ENCODE measurements at regions not wholly inside any gene's neighbourhood (a gene's known extent, or its start where the extent isn't known, plus 50 kb on each side); places are given as distances from the start of the nearest gene placed in this dataset.
"Not testable (repeated sequence)": the region's sequence is repeated elsewhere in the genome, so short reads cannot be mapped to it uniquely, and the experiment has no call there.

GRCh38 chr9:102941868-102942267 is 53.3 kb upstream of the CYLC2 start:
- H3K4me1 ChIP-seq (ENCODE audit: control insufficient read depth, insufficient read depth, low read length, poor library complexity, severe bottlenecking): no peaks in the 10 kb centered on the region
- peaks cover 0 to 6% of the 10 kb centered on the region in 2 experiments for H3K9me3 ChIP-seq (ENCODE audit: control insufficient read depth in 2 of 2, low read length in 2 of 2)
- H3K9me3 Mint-ChIP-seq: peaks cover 3 to 8% (median 5%) of the 10 kb centered on the region in 7 donors
- no peak overlapping the region for H3K27ac ChIP-seq (ENCODE audit: insufficient read depth, low read length, poor library complexity, severe bottlenecking)
- H3K36me3 Mint-ChIP-seq: no peaks in the 10 kb centered on the region
- no peak overlapping the region for H3K4me3 Mint-ChIP-seq
- H3K4me1 Mint-ChIP-seq: no peaks in the 10 kb centered on the region
- DNase-seq: no peak
- no peaks in the 10 kb centered on the region for H3K36me3 ChIP-seq (ENCODE audit: control insufficient read depth, insufficient read depth, low read length)
- H3K27me3 ChIP-seq (ENCODE audit: control insufficient read depth, insufficient read depth, low read length): no peaks in the 10 kb centered on the region
- no peak overlapping the region for H3K27ac Mint-ChIP-seq
- H3K4me3 ChIP-seq (ENCODE audit: low read depth, low read length): no peak overlapping the region
- no peak for ATAC-seq (ENCODE audit: low read depth in 2 of 2)
- H3K27me3 Mint-ChIP-seq: no peaks in the 10 kb centered on the region

DNA sequence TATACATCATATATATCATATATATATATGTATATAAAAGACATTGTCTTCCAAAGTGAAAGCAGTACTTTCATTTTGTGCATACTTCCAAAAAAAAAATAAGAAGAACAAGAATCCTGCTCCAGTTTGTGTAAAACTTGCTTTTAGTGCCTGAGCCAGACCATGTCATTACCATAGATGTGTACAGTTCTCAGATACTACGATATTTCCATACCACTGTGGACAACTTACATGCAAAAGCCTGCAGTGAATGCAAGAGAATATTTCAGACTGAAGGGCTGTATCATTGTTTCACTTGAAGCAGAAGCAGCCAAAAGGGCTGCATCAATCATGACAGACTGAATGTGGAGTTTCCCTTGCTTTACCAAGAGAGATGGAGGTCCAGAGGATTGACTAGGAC is 72.6 kb upstream of the CYLC2 start:
- Mint-ChIP-seq H3K36me3 (no peaks in the 10 kb centered on the region), H3K4me1 (no peaks in the 10 kb centered on the region), H3K4me3 (no peak overlapping the region), H3K27ac (no peak overlapping the region), H3K27me3 (no peaks in the 10 kb centered on the region), H3K9me3 (peaks cover 0 to 8% (median 3%) of the 10 kb centered on the region in 7 donors)
- H3K27me3 ChIP-seq (ENCODE audit: control insufficient read depth, insufficient read depth, low read length): no peaks in the 10 kb centered on the region
- no peaks in the 10 kb centered on the region for H3K36me3 ChIP-seq (ENCODE audit: control insufficient read depth, insufficient read depth, low read length)
- ATAC-seq (ENCODE audit: low read depth in 2 of 2) (no peak), DNase-seq (no peak)
- no peaks in the 10 kb centered on the region for H3K4me1 ChIP-seq (ENCODE audit: control insufficient read depth, insufficient read depth, low read length, poor library complexity, severe bottlenecking)
- H3K27ac ChIP-seq (ENCODE audit: insufficient read depth, low read length, poor library complexity, severe bottlenecking): no peak overlapping the region
- no peak overlapping the region for H3K4me3 ChIP-seq (ENCODE audit: low read depth, low read length)
- no peaks in the 10 kb centered on the region for H3K9me3 ChIP-seq (ENCODE audit: control insufficient read depth in 2 of 2, low read length in 2 of 2)

DNA sequence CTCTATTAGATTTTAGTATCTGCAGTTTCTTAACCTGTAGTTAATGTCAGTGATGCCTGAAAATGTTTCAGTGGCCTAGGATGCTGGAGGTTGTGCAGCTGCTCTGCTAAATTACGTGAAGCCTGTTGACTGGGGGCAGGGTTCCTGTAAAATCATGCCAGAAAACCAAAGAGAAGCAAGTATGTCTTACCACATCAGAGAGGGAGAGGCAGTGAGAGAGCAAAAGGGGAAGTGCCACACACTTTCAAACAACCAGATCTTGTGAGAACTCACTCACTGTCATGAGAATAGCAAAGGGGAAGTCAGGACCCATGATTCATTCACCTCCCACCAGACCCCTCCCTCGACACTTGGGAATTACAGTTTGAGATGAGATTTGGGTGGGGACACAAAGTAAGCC is 83.9 kb upstream of the CYLC2 start:
- H3K27ac ChIP-seq (ENCODE audit: insufficient read depth, low read length, poor library complexity, severe bottlenecking): no peak overlapping the region
- no peak overlapping the region for H3K4me3 Mint-ChIP-seq
- no peak for ATAC-seq (ENCODE audit: low read depth in 2 of 2)
- no peaks in the 10 kb centered on the region for H3K9me3 ChIP-seq (ENCODE audit: control insufficient read depth in 2 of 2, low read length in 2 of 2)
- no peaks in the 10 kb centered on the region for H3K4me1 Mint-ChIP-seq
- no peaks in the 10 kb centered on the region for H3K27me3 ChIP-seq (ENCODE audit: control insufficient read depth, insufficient read depth, low read length)
- no peak for DNase-seq
- H3K4me3 ChIP-seq (ENCODE audit: low read depth, low read length): no peak overlapping the region
- no peaks in the 10 kb centered on the region for H3K36me3 ChIP-seq (ENCODE audit: control insufficient read depth, insufficient read depth, low read length)
- no peaks in the 10 kb centered on the region for H3K4me1 ChIP-seq (ENCODE audit: control insufficient read depth, insufficient read depth, low read length, poor library complexity, severe bottlenecking)
- no peaks in the 10 kb centered on the region for H3K36me3 Mint-ChIP-seq
- no peak overlapping the region for H3K27ac Mint-ChIP-seq
- H3K9me3 Mint-ChIP-seq: peaks cover 2 to 14% (median 6%) of the 10 kb centered on the region in 7 donors
- H3K27me3 Mint-ChIP-seq: no peaks in the 10 kb centered on the region

GRCh38 chr9:102905795-102906194 is 89.3 kb upstream of the CYLC2 start:
- H3K36me3 Mint-ChIP-seq; H3K4me3 Mint-ChIP-seq; H3K4me3 ChIP-seq (ENCODE audit: low read depth, low read length); H3K4me1 Mint-ChIP-seq; H3K27me3 Mint-ChIP-seq; H3K27ac ChIP-seq (ENCODE audit: insufficient read depth, low read length, poor library complexity, severe bottlenecking); H3K4me1 ChIP-seq (ENCODE audit: control insufficient read depth, insufficient read depth, low read length, poor library complexity, severe bottlenecking); H3K27ac Mint-ChIP-seq; DNase-seq; H3K27me3 ChIP-seq (ENCODE audit: control insufficient read depth, insufficient read depth, low read length); ATAC-seq (ENCODE audit: low read depth in 2 of 2); H3K36me3 ChIP-seq (ENCODE audit: control insufficient read depth, insufficient read depth, low read length); H3K9me3 ChIP-seq (ENCODE audit: control insufficient read depth in 2 of 2, low read length in 2 of 2): not testable (repeated sequence)
- peaks cover 7 to 25% (median 15%) of the 10 kb centered on the region in 7 donors for H3K9me3 Mint-ChIP-seq

- Mint-ChIP-seq H3K27ac (no peak overlapping the region), H3K4me1 (no peaks in the 10 kb centered on the region), H3K27me3 (no peaks in the 10 kb centered on the region), H3K36me3 (no peaks in the 10 kb centered on the region), H3K9me3 (peaks cover 0 to 6% (median 5%) of the 10 kb centered on the region in 7 donors), H3K4me3 (no peak overlapping the region)
- DNase-seq (no peak), ATAC-seq (ENCODE audit: low read depth in 2 of 2) (no peak)
- no peaks in the 10 kb centered on the region for H3K27me3 ChIP-seq (ENCODE audit: control insufficient read depth, insufficient read depth, low read length)
- H3K4me3 ChIP-seq (ENCODE audit: low read depth, low read length): no peak overlapping the region
- H3K36me3 ChIP-seq (ENCODE audit: control insufficient read depth, insufficient read depth, low read length): no peaks in the 10 kb centered on the region
- peaks cover 0 to 2% of the 10 kb centered on the region in 2 experiments for H3K9me3 ChIP-seq (ENCODE audit: control insufficient read depth in 2 of 2, low read length in 2 of 2)
- no peaks in the 10 kb centered on the region for H3K4me1 ChIP-seq (ENCODE audit: control insufficient read depth, insufficient read depth, low read length, poor library complexity, severe bottlenecking)
- H3K27ac ChIP-seq (ENCODE audit: insufficient read depth, low read length, poor library complexity, severe bottlenecking): no peak overlapping the region
These were observed 103.1 kb upstream of the CYLC2 start for GRCh38 chr9:102892025-102892424.

GRCh38 chr9:102888747-102889146 is 106.4 kb upstream of the CYLC2 start:
- H3K27ac Mint-ChIP-seq; H3K4me3 ChIP-seq (ENCODE audit: low read depth, low read length); ATAC-seq (ENCODE audit: low read depth in 2 of 2); H3K27me3 ChIP-seq (ENCODE audit: control insufficient read depth, insufficient read depth, low read length); H3K36me3 ChIP-seq (ENCODE audit: control insufficient read depth, insufficient read depth, low read length); H3K9me3 Mint-ChIP-seq; H3K36me3 Mint-ChIP-seq; H3K4me1 Mint-ChIP-seq; H3K27me3 Mint-ChIP-seq; H3K9me3 ChIP-seq (ENCODE audit: control insufficient read depth in 2 of 2, low read length in 2 of 2); H3K27ac ChIP-seq (ENCODE audit: insufficient read depth, low read length, poor library complexity, severe bottlenecking); DNase-seq; H3K4me1 ChIP-seq (ENCODE audit: control insufficient read depth, insufficient read depth, low read length, poor library complexity, severe bottlenecking); H3K4me3 Mint-ChIP-seq: not testable (repeated sequence)

DNA sequence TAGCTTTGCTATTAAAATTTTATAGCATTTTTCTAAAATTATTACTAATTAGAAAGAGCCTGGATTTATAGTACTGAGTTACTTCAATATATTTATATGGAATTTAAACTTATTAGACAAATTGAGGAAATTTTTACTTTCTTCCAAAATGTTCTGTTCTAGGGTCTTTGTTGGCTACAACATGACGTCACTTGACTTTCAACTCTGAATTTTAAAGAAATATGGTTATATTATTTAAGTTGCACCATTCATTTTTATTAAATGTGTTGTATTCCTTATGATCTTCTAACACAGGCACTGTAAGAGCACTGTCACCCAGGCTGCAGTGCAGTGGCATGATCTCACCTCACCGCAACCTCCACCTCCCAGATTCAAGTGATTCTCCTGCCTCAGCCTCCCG is 119.4 kb upstream of the CYLC2 start:
- no peak overlapping the region for H3K27ac Mint-ChIP-seq
- DNase-seq: no peak
- Histone ChIP-seq H3K36me3 (ENCODE audit: control insufficient read depth, insufficient read depth, low read length) (no peaks in the 10 kb centered on the region), H3K9me3 (ENCODE audit: control insufficient read depth in 2 of 2, low read length in 2 of 2) (no peaks in the 10 kb centered on the region), H3K27me3 (ENCODE audit: control insufficient read depth, insufficient read depth, low read length) (no peaks in the 10 kb centered on the region), H3K4me3 (ENCODE audit: low read depth, low read length) (no peak overlapping the region), H3K4me1 (ENCODE audit: control insufficient read depth, insufficient read depth, low read length, poor library complexity, severe bottlenecking) (no peaks in the 10 kb centered on the region), H3K27ac (ENCODE audit: insufficient read depth, low read length, poor library complexity, severe bottlenecking) (no peak overlapping the region)
- H3K27me3 Mint-ChIP-seq: no peaks in the 10 kb centered on the region
- no peak overlapping the region for H3K4me3 Mint-ChIP-seq
- no peak for ATAC-seq (ENCODE audit: low read depth in 2 of 2)
- no peaks in the 10 kb centered on the region for H3K36me3 Mint-ChIP-seq
- no peaks in the 10 kb centered on the region for H3K4me1 Mint-ChIP-seq
- H3K9me3 Mint-ChIP-seq: peaks cover 0 to 11% (median 2%) of the 10 kb centered on the region in 7 donors

GRCh38 chr9:102867488-102867887 is 127.6 kb upstream of the CYLC2 start:
- no peaks in the 10 kb centered on the region for H3K27me3 Mint-ChIP-seq
- H3K4me3 Mint-ChIP-seq: no peak overlapping the region
- H3K36me3 Mint-ChIP-seq: no peaks in the 10 kb centered on the region
- no peaks in the 10 kb centered on the region for H3K4me1 Mint-ChIP-seq
- no peak overlapping the region for H3K27ac Mint-ChIP-seq
- Histone ChIP-seq H3K27me3 (ENCODE audit: control insufficient read depth, insufficient read depth, low read length) (no peaks in the 10 kb centered on the region), H3K4me1 (ENCODE audit: control insufficient read depth, insufficient read depth, low read length, poor library complexity, severe bottlenecking) (no peaks in the 10 kb centered on the region), H3K36me3 (ENCODE audit: control insufficient read depth, insufficient read depth, low read length) (no peaks in the 10 kb centered on the region), H3K9me3 (ENCODE audit: control insufficient read depth in 2 of 2, low read length in 2 of 2) (no peaks in the 10 kb centered on the region), H3K4me3 (ENCODE audit: low read depth, low read length) (no peak overlapping the region), H3K27ac (ENCODE audit: insufficient read depth, low read length, poor library complexity, severe bottlenecking) (no peak overlapping the region)
- ATAC-seq (ENCODE audit: low read depth in 2 of 2) (no peak), DNase-seq (no peak)
- peaks cover 0 to 12% (median 2%) of the 10 kb centered on the region in 7 donors for H3K9me3 Mint-ChIP-seq
